ENCODE measurements at regions not wholly inside any gene's neighbourhood (a gene's known extent, or its start where the extent isn't known, plus 50 kb on each side); places are given as distances from the start of the nearest gene placed in this dataset.
A peak's percentile ranks its signal among the peaks of the same experiment; 100 is the strongest.

DNA sequence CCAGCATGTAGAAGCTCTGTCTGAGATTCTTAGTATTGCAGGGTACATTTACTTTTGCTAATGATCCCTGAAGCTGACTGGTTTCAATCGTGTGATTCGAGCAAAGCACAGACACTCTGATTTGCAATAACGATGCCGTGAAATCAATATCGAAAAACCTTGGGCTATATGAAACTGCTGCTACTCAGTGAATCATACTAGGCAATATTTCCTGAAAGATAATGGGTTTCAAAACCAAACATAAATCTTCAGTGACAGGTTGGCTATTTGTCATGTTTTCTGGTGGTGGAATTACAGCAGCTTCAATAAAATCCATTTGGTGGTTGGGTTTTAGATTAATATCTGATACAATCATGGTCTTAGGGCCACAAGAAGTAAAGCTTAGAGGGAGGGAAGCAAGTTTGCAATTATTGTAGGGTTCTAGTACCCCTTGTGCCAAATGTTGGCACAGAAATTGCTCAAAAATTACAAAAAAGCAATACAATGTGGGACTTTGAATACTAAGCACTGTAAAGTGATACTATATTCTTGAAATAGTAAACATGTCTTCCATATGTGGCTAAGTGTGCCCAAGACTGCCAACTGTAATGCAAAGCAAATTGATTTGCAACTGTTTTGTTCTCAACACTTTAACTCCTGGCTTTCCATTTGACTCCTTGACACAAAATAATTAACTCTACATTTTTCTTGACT, 112.4 kb upstream of the JAZF1 start:
- no peak for DNase-seq (ENCODE audit: low read depth)

DNA sequence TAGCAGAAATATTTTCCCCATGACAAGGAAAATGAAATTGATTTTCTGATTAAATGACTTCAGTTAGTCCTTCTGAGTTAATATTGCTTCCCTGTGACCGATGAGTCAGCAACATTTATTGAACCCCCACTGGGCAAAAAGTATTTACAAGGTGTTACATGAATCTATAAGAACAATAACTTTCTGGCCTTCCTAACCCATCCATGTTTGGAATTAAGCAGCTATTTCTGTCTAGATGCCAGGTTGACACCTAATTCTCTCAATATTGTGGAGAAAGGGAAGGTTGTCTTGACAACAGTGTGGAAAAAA, 112.9 kb upstream of the JAZF1 start:
- no peak for DNase-seq (ENCODE audit: low read depth)

DNA sequence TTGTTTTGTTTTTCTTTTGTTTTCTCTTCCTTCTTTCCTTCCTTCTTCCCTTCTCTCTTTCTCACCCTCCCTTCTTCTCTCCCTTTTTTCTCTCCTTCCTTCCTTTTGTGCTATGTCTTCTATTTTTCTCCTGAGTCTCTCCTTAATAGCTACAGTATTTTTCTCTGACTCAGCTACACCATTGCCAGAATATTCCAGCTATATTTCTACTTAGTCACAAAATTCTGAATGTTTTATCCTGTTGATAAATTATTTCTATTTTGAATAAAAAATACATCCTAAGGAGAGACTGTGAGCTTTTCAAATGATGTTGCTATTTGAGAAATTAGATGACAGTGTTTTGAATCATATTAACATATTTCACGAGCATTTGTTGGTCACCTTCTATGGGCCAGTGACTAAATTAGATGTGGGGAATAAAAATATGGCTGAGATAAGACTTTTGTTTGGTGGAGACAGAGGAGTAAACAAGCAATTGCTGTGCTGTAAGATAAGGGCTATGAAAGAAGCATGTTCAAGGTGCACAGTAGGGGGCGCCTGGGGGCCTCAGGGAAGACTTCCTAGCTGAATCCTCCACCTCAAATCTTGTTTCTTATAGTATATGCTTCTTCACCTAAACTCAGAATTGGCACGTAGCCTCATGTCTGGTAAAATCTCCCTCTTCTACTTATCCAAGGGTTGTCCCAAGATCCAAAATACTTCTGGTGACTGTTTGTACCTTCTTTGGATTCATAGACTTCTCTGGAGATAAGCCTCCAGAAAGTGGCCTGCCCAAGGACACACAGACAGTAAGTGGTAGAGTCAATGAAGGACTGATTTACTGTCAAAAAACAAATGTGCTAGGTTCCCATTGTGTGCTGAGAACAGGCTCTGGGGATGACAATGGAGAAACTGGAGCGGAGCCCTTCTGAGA, 115.5 kb upstream of the CREB5 start:
- peak; percentile 33 for DNase-seq (ENCODE audit: low read depth)

DNA sequence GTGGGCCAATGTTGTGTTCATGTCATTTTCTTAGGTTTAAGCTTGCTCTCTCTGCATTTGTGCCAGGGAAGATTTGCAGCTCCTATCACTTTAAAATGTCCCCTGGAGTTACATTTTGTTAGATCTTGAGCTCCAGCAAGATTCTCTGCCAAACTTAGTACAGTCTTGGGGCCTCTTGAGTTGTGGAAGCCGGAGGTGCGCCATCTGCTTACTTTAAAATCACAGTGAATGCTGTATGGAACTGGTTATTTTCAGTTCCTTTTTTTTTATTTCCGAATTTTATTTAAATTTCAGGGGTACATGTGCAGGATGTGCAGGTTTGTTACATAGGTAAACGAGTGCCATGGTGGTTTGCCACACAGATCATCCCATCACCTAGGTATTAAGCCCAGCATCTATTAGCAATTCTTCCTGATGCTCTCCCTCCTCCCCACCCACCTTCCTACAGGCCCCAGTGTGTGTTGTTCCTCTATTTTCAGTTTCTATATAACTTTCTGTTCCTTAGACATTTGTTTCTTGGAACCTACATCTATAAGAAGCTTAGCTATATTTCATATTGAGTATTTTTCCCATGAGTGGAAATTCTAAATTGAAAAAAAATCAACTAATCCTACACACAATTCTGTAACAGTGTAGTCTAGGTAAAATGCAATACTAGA, 114.4 kb upstream of the CREB5 start:
- no peak for DNase-seq (ENCODE audit: low read depth)

DNA sequence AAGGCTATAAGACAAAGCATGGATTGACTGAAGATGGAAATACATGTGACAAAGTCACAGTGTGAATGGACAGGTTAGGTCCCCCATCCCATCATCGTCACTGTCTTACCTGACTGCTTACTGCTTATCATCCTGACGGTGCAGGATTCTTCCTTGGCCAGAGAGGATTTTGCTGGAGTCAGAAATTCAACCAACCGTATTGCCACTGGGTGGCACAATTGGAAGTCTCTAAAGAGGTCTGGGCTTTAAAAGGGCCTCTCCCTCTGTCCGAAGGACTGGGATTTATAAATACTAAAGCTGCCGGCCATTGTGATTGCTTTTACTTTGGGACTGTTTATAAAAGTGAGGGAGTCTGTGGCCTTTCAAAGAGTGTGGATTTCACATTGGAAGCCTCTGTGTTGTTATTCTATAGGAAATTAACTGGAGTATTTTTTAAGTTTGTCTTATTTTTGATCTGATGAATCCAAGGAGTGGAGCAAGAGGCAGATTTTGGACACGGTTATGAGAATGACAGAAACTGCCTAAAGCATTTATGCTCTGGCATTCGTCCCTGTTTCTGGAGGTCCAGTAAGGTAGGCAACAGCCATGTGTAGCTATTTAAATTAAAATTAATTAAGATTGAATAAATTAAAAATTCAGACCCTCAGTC, 113.3 kb upstream of the CREB5 start:
- peak; percentile 55 for DNase-seq (ENCODE audit: low read depth)

DNA sequence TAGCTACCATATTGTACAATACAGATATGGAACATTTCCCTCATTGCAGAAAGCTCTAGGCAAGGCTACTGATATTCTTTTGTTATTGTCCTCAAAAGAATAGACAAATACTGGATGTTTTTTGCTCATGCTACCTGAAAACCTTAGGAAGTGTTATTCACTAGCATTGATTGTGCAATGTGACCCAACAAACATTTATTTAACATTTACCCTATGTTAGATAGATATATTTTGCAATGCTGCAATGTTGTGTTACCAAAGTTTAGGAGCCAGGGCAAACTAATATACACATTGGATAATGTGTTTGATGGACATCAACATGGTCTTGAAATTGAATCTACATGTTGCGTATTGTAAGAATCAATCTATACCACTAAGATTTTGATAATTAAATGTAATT, 112.8 kb upstream of the CREB5 start:
- no peak for DNase-seq (ENCODE audit: low read depth)

DNA sequence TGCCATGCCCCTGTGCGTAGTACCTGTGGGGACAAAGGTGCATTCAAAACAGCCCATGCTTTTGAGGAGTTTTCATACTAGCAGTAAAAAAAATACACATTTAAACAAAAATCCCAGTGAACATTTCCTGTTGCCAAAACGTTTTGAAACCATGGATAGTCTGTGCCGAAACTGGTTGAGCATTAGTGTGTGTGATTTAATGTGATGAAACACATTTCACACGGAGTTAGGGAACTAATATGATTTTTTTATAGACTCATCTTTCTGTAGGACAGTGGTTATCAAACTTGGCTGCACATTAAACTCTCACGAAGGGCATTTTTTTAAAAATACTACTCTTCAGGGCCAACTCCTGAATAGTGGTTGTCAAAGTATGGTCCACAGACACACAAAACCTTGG, 111.8 kb upstream of the CREB5 start:
- no peak for DNase-seq (ENCODE audit: low read depth)

DNA sequence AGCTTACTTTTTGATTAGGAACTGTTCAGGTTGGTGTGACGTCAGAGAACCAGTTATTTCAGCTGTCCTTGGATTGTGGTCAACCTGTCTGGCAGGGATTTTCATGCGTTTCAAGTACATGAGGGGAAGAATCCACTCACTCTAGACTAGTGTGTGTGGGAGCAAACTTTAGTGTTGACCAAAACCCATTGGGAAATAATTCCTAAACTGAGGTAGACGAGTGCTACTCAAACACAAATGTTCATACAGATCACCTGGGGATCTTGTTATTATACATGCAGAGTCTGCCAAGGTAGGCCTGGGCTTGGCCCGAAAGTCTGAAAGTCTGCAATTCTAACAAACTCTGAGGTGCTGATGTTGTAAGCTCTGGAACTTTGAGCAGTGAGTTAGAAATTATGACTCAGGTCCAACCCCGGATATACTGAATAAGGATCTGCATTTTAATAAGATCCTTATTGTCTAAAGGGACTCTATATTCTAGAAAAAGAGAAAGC, 111.1 kb upstream of the CREB5 start:
- peak; percentile 32 for DNase-seq (ENCODE audit: low read depth)

DNA sequence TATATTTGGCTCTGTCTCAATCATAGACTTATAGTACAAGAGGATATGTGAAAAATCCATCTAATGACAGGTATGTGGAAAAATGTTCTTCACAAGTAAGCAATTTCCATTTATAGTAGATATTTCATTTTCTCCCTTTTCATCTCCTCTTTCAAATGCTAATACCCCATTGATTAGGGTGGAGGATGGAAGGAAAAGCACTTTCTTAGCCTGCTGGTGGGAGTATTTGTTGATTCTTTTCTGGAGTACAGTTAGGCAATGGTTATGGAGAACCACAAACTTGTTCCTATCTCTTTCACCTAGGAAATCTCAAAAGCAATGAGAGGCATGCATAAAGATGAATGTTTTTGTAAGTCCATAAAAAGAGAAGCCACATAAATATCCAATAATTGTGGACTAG, 108.0 kb upstream of the CREB5 start:
- no peak for DNase-seq (ENCODE audit: low read depth)

DNA sequence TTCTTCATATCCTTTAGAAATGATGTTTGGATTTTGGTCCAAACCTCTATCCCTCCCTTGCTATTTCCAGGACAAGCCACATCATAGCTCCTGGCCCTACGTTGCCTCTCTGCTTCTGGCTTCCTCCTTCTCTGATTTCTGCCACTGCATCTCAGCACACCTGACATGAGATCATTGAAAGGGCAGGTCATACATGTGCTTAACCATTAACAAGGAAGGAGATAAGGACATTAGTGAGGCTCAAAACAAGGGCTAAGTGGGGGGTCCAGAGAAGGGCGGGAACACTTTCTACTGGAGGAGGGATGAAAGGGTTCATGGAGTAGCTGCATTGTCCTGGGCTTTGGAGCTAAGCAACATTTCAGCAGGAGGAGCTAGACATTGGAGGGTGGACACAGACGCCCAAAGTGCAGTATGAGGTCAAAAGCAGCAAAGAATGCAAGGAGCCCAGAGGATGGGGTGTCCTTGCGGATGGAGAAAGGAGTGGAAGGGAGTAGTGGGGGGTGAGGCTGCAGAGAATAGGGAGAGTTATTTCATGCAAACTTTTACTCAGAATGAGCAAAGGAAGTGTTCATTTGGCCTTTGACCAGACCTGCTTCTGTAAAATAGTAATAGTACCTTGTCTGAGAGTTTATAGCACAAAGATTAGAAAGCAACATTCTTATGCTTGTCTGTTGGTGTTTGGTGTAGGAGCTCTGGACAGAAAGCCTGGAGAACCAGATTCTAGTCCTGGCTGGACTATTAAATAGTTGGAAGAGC, 102.4 kb upstream of the CREB5 start:
- DNase-seq (ENCODE audit: low read depth), result no peak

DNA sequence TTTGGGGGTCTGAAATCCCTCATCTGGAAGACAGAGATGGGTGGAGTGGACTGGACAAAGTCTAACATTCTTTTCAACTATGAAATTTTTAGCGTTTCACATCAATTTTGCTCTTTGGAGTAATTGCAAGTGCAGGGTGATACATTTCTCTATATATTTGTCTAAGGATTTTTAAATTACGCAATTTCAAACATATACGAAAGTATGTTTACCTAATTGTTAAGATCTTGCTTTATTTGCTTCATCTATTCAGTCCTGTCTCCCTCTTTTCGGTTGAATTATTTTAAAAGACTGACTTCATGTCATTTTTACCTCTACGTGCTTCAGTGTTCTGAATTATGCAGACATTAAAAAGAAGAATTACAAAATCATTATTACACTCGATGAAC, 101.9 kb upstream of the CREB5 start:
- DNase-seq (ENCODE audit: low read depth), result no peak

DNA sequence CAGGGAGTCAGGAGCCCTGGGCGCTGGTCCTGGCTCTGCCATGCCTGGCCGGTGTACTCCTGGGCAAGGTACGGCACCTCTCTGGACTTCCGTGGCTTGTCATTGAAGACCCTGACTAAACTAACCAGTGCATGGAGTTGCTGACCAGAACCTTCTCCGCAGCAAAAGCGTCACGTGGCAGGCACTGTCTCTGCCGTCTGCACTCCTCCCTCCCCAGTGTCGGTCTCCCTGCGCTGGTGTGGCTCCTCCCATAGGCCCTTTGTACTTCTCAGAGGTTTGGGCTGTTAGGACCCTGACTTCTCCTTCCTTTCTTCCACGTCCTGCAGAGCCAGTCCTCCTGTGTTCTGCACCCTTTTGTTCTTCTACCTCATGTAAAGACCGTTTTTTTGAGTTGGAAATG, 100.6 kb upstream of the CREB5 start:
- DNase-seq (ENCODE audit: low read depth), result no peak

DNA sequence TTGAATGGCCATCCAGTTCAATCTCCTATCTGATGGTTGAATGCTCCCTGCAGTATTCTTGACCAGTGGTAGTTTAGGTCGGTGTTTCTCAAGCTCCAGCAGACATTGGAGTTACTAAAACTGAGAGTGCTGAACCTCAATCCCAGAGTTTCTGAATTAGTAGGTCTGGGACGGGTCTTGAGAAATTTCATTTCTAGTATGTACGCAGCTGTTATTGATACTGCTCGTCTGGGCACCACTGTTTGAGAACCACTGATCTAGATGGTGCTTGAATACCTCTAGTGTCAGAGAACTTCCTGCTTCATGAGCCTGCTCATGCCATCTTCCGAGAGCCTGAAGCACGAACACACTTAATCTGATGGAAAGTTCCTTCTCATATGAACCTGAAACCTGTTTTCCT, 99.4 kb upstream of the CREB5 start:
- no peak for DNase-seq (ENCODE audit: low read depth)

DNA sequence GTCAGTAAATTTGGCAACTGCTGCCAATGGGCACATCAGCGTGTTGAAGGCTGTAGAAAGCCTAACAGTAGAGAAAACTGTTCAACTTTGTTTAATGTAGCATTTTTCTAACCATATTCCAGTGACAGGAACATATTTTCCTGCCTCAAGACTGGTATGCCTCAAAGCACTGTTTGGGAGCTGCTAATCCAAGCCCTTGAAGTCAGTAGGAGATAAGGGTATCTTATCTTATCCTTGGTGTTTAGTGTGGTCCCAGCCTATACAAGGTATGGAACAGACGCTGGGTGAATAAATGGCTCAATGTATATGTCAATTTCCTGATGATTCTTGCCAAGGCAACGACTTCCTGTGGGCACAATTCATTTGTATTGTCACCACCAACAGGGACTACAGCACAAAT, 97.5 kb upstream of the CREB5 start:
- DNase-seq (ENCODE audit: low read depth), result no peak

DNA sequence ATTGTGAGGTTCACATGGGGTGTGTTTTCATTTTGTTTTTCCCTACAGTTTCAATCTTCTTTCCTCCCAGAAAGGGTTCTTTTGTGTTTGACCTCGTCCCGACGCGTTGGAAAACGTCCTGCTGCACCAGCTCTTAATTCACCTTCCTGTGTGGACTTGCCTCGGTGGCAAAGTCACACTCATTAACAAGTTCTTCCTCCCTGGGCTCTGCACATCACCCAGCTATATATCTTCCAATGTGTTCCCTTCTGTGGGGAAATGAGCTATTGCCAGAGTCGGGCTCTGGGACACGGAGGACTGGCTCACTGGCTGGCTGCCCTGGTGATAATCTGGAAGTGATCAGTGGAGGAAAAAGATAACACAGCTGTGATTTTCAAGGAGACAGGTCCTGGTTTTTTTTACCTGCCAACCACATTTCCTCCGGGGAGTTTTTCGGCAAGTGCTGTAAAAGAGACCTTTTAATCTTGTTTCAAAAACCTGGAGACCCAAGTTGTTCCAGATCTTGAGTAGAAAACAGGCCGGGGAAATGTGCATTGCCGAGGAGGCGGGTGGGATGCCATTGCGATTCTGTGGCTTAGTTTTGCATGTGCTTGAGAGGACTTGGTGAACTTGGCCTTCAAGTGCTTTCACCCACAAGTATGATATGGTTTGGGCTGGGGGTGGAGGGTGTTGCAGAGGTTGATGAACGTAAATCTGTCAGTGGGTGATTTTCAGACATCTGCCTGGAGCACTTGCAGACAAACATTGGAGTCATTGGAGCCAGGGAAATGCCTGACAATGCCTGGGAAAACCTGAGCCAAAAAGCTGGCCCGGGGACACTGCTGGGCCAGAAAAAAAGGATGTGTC, 96.5 kb upstream of the CREB5 start:
- peak; percentile 14 for DNase-seq (ENCODE audit: low read depth)

DNA sequence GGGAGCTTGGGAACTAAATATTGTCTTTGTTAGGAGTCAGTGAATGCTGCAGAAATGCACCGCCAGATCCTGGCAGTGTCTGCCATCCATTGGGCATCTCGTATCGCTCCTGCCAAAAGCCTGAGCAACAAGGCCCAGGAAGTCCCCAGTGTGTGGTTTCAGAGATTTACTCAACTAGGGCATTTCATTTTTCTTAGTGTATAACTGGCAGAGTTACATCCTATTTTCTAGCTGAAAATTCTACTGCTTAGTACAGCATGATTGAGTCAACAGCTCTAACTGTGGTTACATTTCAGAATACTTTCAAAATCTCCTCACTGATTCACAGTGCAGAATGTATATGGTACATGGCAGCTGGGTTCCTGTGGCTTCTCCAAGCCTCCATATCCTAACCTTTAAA, 95.8 kb upstream of the CREB5 start:
- peak; percentile 35 for DNase-seq (ENCODE audit: low read depth)

DNA sequence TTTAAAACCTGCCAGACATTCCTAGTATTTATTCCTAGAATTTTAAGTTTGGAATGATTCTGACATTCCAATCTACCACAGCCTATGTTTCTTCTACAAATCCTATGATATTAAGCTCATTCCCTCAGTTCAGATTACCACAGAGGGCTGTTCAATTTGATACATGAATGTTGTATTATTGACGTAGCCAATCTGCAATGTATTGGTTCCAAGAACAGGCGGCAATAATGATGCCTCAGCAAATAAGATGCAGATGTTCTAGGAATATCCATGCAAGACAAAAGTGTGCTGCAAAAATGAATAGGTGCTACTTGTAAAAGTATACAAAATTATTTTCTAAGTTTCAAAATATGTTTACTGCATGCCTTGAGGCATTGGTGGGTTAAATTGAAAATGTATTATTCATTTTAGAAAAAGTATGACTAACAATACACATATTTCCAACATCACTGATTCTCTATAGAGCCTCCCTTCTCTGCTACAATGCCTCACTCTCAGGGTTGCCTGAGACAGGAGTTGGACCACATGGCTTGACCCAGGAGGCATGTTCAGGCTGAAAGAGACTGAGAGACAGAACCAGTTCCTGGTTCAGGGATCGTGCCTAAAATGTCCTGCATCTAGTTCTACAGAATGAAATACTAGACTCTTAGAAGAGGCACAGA, 94.1 kb upstream of the CREB5 start:
- no peak for DNase-seq (ENCODE audit: low read depth)

DNA sequence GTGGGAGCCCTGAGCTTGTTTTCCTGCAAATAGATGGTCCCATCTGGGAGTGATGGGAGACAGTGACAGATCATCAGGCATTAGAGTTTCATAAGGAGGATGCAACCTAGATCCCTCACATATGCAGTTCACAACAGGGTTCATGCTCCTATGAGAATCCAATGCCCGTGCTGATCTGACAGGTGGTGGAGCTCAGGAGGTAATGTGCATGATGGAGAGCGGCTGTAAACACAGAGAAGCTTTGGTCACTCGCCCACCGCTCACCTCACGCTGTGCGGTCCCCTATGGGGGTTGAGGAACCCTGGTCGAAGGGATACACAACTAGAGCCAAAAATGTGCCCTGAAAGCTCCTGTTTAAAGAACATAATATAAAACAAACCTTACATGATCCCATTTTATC, 88.5 kb upstream of the CREB5 start:
- no peak for DNase-seq (ENCODE audit: low read depth)

DNA sequence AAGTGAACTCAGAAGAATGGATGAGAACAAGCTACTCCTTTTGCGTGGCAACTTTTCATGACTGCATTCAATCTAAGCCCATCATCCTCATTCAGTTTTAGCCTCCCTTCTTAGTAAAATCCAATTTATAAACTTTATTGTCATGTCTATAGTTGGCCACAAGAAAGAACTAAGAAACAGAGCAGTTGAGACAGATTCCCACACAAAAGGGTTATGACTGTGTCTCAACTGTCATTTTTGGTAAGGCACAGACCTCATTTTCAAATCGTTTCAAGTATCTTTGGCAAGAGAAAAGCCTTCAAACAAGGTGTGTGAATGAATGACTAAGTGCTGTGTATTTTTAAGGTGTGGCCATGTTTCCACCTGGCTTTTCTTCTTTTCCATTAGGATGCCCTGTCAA, 84.2 kb upstream of the CREB5 start:
- no peak for DNase-seq (ENCODE audit: low read depth)

Measured in fibroblast of the conjunctiva (primary cell).